ENCODE measurements at regions not wholly inside any gene's neighbourhood (a gene's known extent, or its start where the extent isn't known, plus 50 kb on each side); places are given as distances from the start of the nearest gene placed in this dataset.

GRCh38 chr9:99369327-99369722 lies 147.2 kb downstream of the SEC61B start:
- TF ChIP-seq POLR2A (IDR thresholded peaks at IDR 0.05): no peak
- TF ChIP-seq CTCF (IDR thresholded peaks at IDR 0.05): no peak
